ENCODE measurements at regions not wholly inside any gene's neighbourhood (a gene's known extent, or its start where the extent isn't known, plus 50 kb on each side); places are given as distances from the start of the nearest gene placed in this dataset.

DNA sequence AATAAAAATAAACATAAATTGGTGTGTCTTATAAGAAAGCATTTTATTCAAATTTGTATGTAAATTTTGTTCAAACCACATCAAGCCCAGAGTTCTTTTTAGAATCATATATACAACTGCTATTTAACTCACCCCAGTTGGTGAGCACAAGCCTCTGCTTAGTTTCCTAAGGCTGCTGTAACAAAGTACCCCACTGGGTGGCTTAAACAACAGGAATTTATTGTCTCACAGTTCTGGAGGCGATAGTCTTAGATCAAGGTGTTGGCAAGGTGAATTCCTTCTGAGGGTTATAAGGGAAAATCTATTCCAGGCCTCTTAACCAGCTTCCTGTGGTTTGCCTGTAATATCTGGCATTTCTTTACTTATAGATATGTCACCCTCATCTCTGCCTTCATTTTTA lies 1133.5 kb downstream of the OLFM4 start:
- TF ChIP-seq, protein P1, sequence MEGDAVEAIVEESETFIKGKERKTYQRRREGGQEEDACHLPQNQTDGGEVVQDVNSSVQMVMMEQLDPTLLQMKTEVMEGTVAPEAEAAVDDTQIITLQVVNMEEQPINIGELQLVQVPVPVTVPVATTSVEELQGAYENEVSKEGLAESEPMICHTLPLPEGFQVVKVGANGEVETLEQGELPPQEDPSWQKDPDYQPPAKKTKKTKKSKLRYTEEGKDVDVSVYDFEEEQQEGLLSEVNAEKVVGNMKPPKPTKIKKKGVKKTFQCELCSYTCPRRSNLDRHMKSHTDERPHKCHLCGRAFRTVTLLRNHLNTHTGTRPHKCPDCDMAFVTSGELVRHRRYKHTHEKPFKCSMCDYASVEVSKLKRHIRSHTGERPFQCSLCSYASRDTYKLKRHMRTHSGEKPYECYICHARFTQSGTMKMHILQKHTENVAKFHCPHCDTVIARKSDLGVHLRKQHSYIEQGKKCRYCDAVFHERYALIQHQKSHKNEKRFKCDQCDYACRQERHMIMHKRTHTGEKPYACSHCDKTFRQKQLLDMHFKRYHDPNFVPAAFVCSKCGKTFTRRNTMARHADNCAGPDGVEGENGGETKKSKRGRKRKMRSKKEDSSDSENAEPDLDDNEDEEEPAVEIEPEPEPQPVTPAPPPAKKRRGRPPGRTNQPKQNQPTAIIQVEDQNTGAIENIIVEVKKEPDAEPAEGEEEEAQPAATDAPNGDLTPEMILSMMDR (IDR thresholded peaks at IDR 0.05): no peak
- TF ChIP-seq, protein P2, sequence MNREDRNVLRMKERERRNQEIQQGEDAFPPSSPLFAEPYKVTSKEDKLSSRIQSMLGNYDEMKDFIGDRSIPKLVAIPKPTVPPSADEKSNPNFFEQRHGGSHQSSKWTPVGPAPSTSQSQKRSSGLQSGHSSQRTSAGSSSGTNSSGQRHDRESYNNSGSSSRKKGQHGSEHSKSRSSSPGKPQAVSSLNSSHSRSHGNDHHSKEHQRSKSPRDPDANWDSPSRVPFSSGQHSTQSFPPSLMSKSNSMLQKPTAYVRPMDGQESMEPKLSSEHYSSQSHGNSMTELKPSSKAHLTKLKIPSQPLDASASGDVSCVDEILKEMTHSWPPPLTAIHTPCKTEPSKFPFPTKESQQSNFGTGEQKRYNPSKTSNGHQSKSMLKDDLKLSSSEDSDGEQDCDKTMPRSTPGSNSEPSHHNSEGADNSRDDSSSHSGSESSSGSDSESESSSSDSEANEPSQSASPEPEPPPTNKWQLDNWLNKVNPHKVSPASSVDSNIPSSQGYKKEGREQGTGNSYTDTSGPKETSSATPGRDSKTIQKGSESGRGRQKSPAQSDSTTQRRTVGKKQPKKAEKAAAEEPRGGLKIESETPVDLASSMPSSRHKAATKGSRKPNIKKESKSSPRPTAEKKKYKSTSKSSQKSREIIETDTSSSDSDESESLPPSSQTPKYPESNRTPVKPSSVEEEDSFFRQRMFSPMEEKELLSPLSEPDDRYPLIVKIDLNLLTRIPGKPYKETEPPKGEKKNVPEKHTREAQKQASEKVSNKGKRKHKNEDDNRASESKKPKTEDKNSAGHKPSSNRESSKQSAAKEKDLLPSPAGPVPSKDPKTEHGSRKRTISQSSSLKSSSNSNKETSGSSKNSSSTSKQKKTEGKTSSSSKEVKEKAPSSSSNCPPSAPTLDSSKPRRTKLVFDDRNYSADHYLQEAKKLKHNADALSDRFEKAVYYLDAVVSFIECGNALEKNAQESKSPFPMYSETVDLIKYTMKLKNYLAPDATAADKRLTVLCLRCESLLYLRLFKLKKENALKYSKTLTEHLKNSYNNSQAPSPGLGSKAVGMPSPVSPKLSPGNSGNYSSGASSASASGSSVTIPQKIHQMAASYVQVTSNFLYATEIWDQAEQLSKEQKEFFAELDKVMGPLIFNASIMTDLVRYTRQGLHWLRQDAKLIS (CRISPR knock-in tag; IDR thresholded peaks at IDR 0.05; ENCODE audit: borderline replicate concordance): no peak
- TF ChIP-seq FOXK1 (CRISPR knock-in tag; IDR thresholded peaks at IDR 0.05): no peak
- TF ChIP-seq ZNF317 (CRISPR knock-in tag; IDR thresholded peaks at IDR 0.05; ENCODE audit: borderline replicate concordance, low read depth): no peak
- no peak for TF ChIP-seq OVOL2 (CRISPR knock-in tag; IDR thresholded peaks at IDR 0.05; ENCODE audit: borderline replicate concordance)
- TF ChIP-seq, protein P3, sequence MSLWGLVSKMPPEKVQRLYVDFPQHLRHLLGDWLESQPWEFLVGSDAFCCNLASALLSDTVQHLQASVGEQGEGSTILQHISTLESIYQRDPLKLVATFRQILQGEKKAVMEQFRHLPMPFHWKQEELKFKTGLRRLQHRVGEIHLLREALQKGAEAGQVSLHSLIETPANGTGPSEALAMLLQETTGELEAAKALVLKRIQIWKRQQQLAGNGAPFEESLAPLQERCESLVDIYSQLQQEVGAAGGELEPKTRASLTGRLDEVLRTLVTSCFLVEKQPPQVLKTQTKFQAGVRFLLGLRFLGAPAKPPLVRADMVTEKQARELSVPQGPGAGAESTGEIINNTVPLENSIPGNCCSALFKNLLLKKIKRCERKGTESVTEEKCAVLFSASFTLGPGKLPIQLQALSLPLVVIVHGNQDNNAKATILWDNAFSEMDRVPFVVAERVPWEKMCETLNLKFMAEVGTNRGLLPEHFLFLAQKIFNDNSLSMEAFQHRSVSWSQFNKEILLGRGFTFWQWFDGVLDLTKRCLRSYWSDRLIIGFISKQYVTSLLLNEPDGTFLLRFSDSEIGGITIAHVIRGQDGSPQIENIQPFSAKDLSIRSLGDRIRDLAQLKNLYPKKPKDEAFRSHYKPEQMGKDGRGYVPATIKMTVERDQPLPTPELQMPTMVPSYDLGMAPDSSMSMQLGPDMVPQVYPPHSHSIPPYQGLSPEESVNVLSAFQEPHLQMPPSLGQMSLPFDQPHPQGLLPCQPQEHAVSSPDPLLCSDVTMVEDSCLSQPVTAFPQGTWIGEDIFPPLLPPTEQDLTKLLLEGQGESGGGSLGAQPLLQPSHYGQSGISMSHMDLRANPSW (CRISPR knock-in tag; conservative IDR thresholded peaks at IDR 0.05; ENCODE audit: low read depth): no peak
